Right renal pelvis (tissue), 4 donors: ENCODE measurements at regions not wholly inside any gene's neighbourhood (a gene's known extent, or its start where the extent isn't known, plus 50 kb on each side); places are given as distances from the start of the nearest gene placed in this dataset.
A peak's percentile ranks its signal among the peaks of the same experiment; 100 is the strongest.
"Not testable (repeated sequence)": the region's sequence is repeated elsewhere in the genome, so short reads cannot be mapped to it uniquely, and the experiment has no call there.

Source experiments
- DNase-seq, 4 donors: peaks; one replicate each; pipeline ENCODE4 v3.0.0-alpha.2; 2013; ENCODE audit warnings: low read depth in 4 of 4, low spot score in 3 of 4, missing footprints in 1 of 4

DNA sequence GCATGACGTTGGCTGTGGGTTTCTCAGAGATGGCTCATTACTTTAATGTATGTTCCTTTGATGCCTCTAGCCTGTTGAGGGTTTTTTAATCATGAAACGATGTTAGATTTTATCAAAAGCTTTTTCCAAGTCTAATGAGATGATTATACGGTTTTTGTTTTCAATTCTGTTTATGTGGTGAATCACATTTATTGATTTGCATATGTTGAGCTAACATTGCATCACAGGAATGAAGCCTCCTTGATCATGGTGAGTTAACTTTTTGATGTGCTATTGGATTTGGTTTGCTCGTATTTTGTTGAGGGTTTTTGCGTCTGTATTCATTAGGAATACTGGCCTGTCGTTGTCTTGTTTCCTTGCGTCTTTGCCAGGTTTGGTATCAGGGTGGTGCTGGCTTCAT is 52.3 kb upstream of the PTPN12 start:
- DNase-seq, result no peak

- peak in 2 of 4 donors; percentile 12 to 14 for DNase-seq
Measured at GRCh38 chr7:77482015-77482414, 55.1 kb upstream of the PTPN12 start.

- DNase-seq, result no peak
Measured at GRCh38 chr7:77481615-77482014, 55.5 kb upstream of the PTPN12 start.

DNA sequence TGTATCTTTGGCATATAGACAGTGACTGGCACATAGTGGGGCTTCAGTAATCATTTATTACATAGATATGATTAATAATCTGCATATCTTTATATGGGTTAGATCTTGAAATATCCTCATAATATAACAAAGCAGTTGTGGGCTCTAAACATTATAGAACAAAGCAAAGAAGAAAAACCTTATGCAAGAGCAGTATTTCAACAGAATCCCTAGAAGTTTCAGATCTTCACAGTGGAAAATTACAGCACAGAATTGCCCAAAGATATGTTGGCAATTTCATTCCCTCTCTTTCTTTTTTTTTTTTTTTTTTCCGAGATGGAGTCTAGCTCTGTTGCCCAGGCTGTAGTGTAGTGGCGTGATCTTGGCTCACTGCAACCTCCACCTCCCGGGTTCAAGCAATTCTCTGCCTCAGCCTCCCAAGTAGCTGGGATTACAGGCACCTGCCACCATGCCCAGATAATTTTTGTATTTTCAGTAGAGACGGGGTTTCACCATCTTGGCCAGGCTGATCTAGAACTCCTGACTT is 56.9 kb upstream of the PTPN12 start:
- not testable (repeated sequence) for DNase-seq

GRCh38 chr7:77479536-77480088 is 57.5 kb upstream of the PTPN12 start:
- no peak for DNase-seq

DNA sequence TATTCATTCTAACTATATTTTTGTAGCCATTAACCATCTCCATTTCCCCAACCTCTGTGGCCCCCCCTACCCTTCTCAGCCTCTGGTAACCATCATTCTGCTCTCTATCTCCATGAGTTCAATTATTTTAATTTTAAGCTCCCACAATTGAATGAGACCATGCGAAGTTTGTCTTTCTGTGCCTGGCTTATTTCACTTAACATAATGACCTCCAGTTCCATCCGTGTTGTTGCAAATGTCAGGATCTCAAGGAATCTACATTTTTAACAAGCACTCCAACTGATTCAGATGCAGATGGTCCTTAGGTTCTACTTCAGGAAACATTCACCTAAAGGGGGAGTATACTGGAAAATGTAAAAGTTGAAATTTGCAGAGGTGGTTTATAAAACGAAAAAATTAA is 60.2 kb upstream of the PTPN12 start:
- no peak for DNase-seq

DNA sequence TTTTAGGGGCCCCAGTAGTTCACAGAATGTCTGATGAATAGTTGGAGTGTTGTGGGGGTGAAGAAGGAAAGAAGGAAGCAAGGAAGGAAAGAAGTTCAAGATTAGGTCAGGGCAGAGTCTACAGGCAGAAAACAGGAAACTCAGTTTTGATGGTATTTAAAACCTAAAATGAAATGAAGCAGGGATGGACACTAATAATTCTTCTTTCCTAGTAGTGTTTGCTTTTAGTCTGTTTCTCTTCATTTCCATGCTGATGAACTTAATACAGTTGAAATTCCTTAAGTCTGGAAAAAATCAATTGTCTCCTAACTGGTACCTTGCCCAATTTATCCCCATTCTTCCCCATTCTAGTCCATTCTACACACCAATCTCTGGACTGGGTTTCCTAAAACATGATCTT is 59.0 kb upstream of the GSAP start:
- no peak for DNase-seq

- DNase-seq, result no peak
Measured at GRCh38 chr7:77474756-77475155, 58.6 kb upstream of the GSAP start.

DNA sequence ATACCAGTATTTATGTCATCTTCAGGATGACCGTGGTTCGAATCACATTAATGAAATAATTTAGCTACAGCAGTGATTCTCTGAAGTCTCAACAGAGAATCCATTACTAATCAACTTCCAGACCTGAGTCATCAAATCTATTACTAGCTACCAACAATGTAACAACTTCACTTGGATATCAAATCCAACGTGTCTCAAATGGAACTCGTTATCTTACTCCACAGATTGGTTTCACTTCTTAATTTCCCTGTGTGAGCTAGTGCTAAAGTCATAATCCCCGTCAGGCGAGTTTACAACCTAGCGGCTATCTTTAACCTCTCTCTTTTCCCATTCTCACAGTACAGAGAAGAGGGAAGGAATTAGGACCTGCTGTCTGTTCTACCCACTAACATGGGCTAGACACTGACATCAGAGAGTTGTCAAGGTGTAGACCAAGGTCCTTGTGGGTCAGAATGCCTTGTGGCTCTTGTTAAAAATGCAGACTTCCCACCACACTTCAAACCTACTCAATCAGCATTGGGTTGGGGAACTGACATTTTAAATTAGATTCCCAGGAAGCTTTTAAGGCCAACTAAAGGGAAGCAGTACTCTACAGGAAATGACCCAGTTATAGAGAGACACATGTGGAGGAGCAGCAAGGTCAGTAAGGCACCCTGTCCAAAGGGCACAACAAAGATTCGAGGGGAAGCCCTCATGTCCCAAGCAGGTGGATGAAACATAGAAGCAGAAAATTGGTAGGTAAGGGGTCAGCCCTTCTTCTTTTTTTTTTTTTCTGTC is 57.3 kb upstream of the GSAP start:
- no peak for DNase-seq

- no peak for DNase-seq
Measured at GRCh38 chr7:77469927-77470326, 53.8 kb upstream of the GSAP start.

DNA sequence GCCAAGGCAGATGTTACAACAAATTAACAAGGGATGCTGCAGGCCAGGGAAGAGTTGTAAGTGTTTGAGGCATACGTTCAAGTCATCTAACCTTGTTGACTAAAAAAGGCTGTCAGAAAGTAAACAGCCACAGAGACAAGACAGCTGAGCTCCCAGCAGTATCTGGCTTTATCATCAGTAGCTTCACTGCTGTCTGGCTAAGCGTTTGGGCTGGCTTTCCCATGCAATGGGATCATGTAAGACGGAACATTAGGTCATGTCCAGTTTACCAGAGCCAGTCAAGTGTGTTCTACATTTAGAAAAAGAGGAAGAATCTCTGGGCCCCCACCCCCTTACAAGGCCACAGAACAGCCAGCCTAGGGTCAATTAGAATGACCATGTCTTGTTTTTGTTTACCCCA is 51.3 kb upstream of the GSAP start:
- no peak for DNase-seq

GRCh38 chr7:77466450-77466849 is 50.3 kb upstream of the GSAP start:
- DNase-seq, result no peak
